ENCODE measurements at regions not wholly inside any gene's neighbourhood (a gene's known extent, or its start where the extent isn't known, plus 50 kb on each side); places are given as distances from the start of the nearest gene placed in this dataset.

DNA sequence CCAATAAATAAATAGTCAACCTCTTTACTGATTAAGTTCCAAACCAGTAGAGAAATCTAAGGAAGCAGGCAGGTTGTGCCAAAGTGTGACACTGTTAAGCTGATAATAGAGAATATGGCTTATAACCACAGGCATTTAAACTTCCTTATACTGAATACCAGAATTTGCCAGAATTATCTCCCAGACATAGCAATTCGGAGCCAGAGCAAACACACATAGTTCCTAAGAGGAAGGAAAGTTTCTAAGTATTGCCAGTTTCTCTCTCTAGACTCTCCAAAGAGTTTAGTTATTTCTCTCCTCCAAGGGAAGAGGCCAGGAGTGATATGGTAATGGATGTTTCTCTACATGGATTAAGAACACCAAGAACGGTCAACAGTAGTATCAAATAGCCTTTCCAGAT, 191.7 kb upstream of the CPEB2 start:
- CTCF ChIA-PET: no interaction called here
- no peaks in the 10 kb centered on the region for H3K4me1 ChIP-seq (replicated peaks; ENCODE audit: insufficient read depth)
- intact Hi-C loops (cut with micrococcal nuclease; ENCODE audit: unreplicated experiment): no loop called here

GRCh38 chr4:14812101-14812500, 190.2 kb upstream of the CPEB2 start:
- intact Hi-C loops (cut with micrococcal nuclease; ENCODE audit: unreplicated experiment): no loop called here
- no peaks in the 10 kb centered on the region for H3K36me3 ChIP-seq (ENCODE audit: low read depth)
- no peaks in the 10 kb centered on the region for H3K79me2 ChIP-seq (ENCODE audit: low read depth)
- H3K27ac ChIP-seq: no peak overlapping the region
- no peak overlapping the region for H3K4me2 ChIP-seq
- H3K9me2 ChIP-seq (ENCODE audit: insufficient read depth): no peaks in the 10 kb centered on the region
- BruUV-seq (replicated peaks): no TSS peak
- no peaks in the 10 kb centered on the region for H3K4me1 ChIP-seq (replicated peaks; ENCODE audit: insufficient read depth)
- no peak for TF ChIP-seq EZH2 (IDR thresholded peaks at IDR 0.05; ENCODE audit: low read depth)
- TF ChIP-seq, protein P1, sequence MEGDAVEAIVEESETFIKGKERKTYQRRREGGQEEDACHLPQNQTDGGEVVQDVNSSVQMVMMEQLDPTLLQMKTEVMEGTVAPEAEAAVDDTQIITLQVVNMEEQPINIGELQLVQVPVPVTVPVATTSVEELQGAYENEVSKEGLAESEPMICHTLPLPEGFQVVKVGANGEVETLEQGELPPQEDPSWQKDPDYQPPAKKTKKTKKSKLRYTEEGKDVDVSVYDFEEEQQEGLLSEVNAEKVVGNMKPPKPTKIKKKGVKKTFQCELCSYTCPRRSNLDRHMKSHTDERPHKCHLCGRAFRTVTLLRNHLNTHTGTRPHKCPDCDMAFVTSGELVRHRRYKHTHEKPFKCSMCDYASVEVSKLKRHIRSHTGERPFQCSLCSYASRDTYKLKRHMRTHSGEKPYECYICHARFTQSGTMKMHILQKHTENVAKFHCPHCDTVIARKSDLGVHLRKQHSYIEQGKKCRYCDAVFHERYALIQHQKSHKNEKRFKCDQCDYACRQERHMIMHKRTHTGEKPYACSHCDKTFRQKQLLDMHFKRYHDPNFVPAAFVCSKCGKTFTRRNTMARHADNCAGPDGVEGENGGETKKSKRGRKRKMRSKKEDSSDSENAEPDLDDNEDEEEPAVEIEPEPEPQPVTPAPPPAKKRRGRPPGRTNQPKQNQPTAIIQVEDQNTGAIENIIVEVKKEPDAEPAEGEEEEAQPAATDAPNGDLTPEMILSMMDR (conservative IDR thresholded peaks at IDR 0.05): no peak
- H3K9me3 ChIP-seq (ENCODE audit: insufficient read depth, low read depth): no peaks in the 10 kb centered on the region
- no peaks in the 10 kb centered on the region for H3F3A ChIP-seq (ENCODE audit: insufficient read depth, low read depth)
- no peak for DNase-seq
- H2AFZ ChIP-seq: no peak overlapping the region
- ChIA-PET CTCF (no interaction called here), POLR2A (ENCODE audit: unreplicated experiment) (no interaction called here)
- no peaks in the 10 kb centered on the region for H3K27me3 ChIP-seq (ENCODE audit: insufficient read depth, low read depth)
- H3K4me3 ChIP-seq: no peak overlapping the region
- no peaks in the 10 kb centered on the region for H4K20me1 ChIP-seq (ENCODE audit: insufficient read depth)

More for the DNA sequence above, 191.7 kb upstream of the CPEB2 start:
- BruUV-seq (replicated peaks): no TSS peak
- no peaks in the 10 kb centered on the region for H3K9me2 ChIP-seq (ENCODE audit: insufficient read depth)
- no peak overlapping the region for H2AFZ ChIP-seq
- no peak for TF ChIP-seq EZH2 (IDR thresholded peaks at IDR 0.05; ENCODE audit: low read depth)
- TF ChIP-seq, protein P1 (conservative IDR thresholded peaks at IDR 0.05): no peak
- no peak for DNase-seq
- no peaks in the 10 kb centered on the region for H3F3A ChIP-seq (ENCODE audit: insufficient read depth, low read depth)
- H3K4me2 ChIP-seq: no peak overlapping the region
- H3K27ac ChIP-seq: no peak overlapping the region
- H3K27me3 ChIP-seq (ENCODE audit: insufficient read depth, low read depth): no peaks in the 10 kb centered on the region
- H3K4me3 ChIP-seq: no peak overlapping the region
- POLR2A ChIA-PET (ENCODE audit: unreplicated experiment): no interaction called here
- H4K20me1 ChIP-seq (ENCODE audit: insufficient read depth): no peaks in the 10 kb centered on the region
- H3K36me3 ChIP-seq (ENCODE audit: low read depth): no peaks in the 10 kb centered on the region
- H3K9me3 ChIP-seq (ENCODE audit: insufficient read depth, low read depth): no peaks in the 10 kb centered on the region
- H3K79me2 ChIP-seq (ENCODE audit: low read depth): no peaks in the 10 kb centered on the region

DNA sequence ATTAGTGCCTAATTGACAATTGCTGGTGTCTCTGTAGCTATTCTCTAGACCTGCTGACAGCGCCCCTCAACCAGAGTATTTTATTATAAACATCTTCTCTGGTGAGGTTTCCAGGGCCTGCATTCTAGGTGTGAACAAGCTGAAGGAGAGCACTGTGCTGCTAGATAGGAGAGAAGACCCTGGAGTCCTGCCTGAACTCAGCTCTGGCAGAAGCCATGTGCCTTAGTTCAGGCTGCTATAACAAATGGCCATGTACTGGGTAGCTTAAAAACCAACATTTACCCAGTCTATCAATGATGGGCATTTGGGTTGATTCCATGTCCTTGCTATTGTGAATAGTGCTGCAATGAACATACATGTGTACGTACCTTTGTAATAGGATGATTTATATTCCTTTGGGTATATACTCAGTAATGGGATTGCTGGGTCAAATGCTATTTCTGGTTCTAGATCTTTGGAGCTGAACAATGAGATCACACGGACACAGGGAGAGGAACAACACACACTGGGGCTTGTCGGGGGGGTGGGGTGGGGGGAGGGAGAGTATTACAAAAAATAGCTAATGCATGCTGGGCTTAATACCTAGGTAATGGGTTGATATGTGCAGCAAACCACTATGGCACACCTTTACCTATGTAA, 185.5 kb upstream of the CPEB2 start:
- Histone ChIP-seq H3K36me3 (ENCODE audit: low read depth) (no peaks in the 10 kb centered on the region), H3K27me3 (ENCODE audit: insufficient read depth, low read depth) (no peaks in the 10 kb centered on the region), H4K20me1 (ENCODE audit: insufficient read depth) (no peaks in the 10 kb centered on the region), H3K79me2 (ENCODE audit: low read depth) (no peaks in the 10 kb centered on the region), H3K4me2 (no peak overlapping the region), H3K27ac (no peak overlapping the region), H3K9me2 (ENCODE audit: insufficient read depth) (no peaks in the 10 kb centered on the region), H3F3A (ENCODE audit: insufficient read depth, low read depth) (no peaks in the 10 kb centered on the region), H3K4me1 (replicated peaks; ENCODE audit: insufficient read depth) (no peaks in the 10 kb centered on the region), H3K4me3 (no peak overlapping the region), H3K9me3 (ENCODE audit: insufficient read depth, low read depth) (no peaks in the 10 kb centered on the region), H2AFZ (no peak overlapping the region)
- TF ChIP-seq, protein P1 (conservative IDR thresholded peaks at IDR 0.05): no peak
- no peak for TF ChIP-seq EZH2 (IDR thresholded peaks at IDR 0.05; ENCODE audit: low read depth)
- DNase-seq: no peak
- intact Hi-C loops (cut with micrococcal nuclease; ENCODE audit: unreplicated experiment): no loop called here
- ChIA-PET CTCF (no interaction called here), POLR2A (ENCODE audit: unreplicated experiment) (no interaction called here)
- no TSS peak for BruUV-seq (replicated peaks)
